CD4-positive, alpha-beta T cell (primary cell): ENCODE measurements at regions not wholly inside any gene's neighbourhood (a gene's known extent, or its start where the extent isn't known, plus 50 kb on each side); places are given as distances from the start of the nearest gene placed in this dataset.

ENCODE experiments used
- ATAC-seq: fragments of 200-7000 bp; cut with Tn5 transposase; one replicate; pipeline ENCODE4 v1.10.0; 2022; ENCODE audit warnings: mild to moderate bottlenecking; ENCODE audit not compliant: poor library complexity
- CTCF ChIA-PET: fragments of 350-600 bp; sonication (Branson Sonifier 250); formaldehyde crosslinking; loops from one replicate; lab custom pipeline; 2021; ENCODE audit warnings: antibody characterized with exemption, inconsistent platforms; lab: Charles Lee
- POLR2A ChIA-PET: fragments of 350-600 bp; sonication (Branson Sonifier 250); formaldehyde crosslinking; loops from one replicate; lab custom pipeline; 2021; ENCODE audit warnings: antibody characterized with exemption, inconsistent platforms; lab: Charles Lee
- DNase-seq, 14 experiments: peaks; one replicate each; pipeline ENCODE4 v3.0.0-alpha.2; 2013 to 2020; ENCODE audit warnings: mixed read lengths in 2 of 14
- H3K27ac ChIP-seq, 2 donors: one replicate each; pipeline versions ENCODE4 v1.5.1 to v1.7.0; 2013; ENCODE audit warnings: low read length in 2 of 2, low read depth in 1 of 2, mild to moderate bottlenecking in 1 of 2
- H3K27me3 ChIP-seq, 2 experiments: 1 replicate in 1 of 2; 2 replicates in 1 of 2; pipeline versions ENCODE4 v1.6.1 to v1.7.0; 2013; ENCODE audit warnings: low read length in 2 of 2, control low read depth in 1 of 2, mild to moderate bottlenecking in 1 of 2, moderate library complexity in 1 of 2; ENCODE audit not compliant: insufficient read depth in 2 of 2, control insufficient read depth in 1 of 2
- H3K36me3 ChIP-seq: one replicate; pipeline ENCODE4 v1.6.1; 2013; ENCODE audit warnings: low read length, control low read depth; ENCODE audit not compliant: insufficient read depth
- H3K4me1 ChIP-seq: one replicate; pipeline ENCODE4 v1.6.1; 2013; ENCODE audit warnings: low read length, control low read depth; ENCODE audit not compliant: insufficient read depth
- H3K4me3 ChIP-seq: one replicate; pipeline ENCODE4 v1.5.1; 2013; ENCODE audit warnings: mild to moderate bottlenecking, low read length, moderate library complexity
- H3K9me3 ChIP-seq, 2 experiments: 1 replicate in 1 of 2; 2 replicates in 1 of 2; pipeline versions ENCODE4 v1.6.1 to v1.7.0; 2013; ENCODE audit warnings: low read length in 2 of 2, mild to moderate bottlenecking in 2 of 2, control low read depth in 1 of 2, moderate library complexity in 1 of 2; ENCODE audit not compliant: control insufficient read depth in 1 of 2, insufficient read depth in 1 of 2
- H3K27ac Mint-ChIP-seq: one replicate; pipeline ENCODE4 v1.8.0; 2020; ENCODE audit warnings: mixed read lengths
- H3K27me3 Mint-ChIP-seq: one replicate; pipeline ENCODE4 v1.8.0; 2021; ENCODE audit warnings: mixed read lengths
- H3K36me3 Mint-ChIP-seq: one replicate; pipeline ENCODE4 v1.8.0; 2021; ENCODE audit warnings: low read depth, mixed read lengths
- H3K4me1 Mint-ChIP-seq: one replicate; pipeline ENCODE4 v1.8.0; 2021; ENCODE audit warnings: low read depth, mixed read lengths
- H3K4me3 Mint-ChIP-seq: one replicate; pipeline ENCODE4 v1.8.0; 2020; ENCODE audit warnings: mild to moderate bottlenecking, mixed read lengths
- H3K9me3 Mint-ChIP-seq: one replicate; pipeline ENCODE4 v1.8.0; 2020; ENCODE audit warnings: mixed read lengths
- CTCF ChIP-seq: fragments of 200-600 bp; IDR thresholded peaks from one replicate; pipeline ENCODE4 v1.8.0; 2022; ENCODE audit warnings: antibody characterized with exemption, mild to moderate bottlenecking
- intact Hi-C, 2 experiments: fragments of 100-400 bp; cut with DNase I in 1 of 2; cut with micrococcal nuclease in 1 of 2; formaldehyde crosslinking; loops; one replicate each; pipeline versions ENCODE4 v1.15.1 to v1.9.0; 2023 to 2025; cut with DNase I, micrococcal nuclease

GRCh38 chrX:7228226-7228625 lies 80.3 kb upstream of the PUDP start:
- TF ChIP-seq CTCF: no peak
- intact Hi-C loops: no loop called here
- H3K27ac Mint-ChIP-seq: no peak overlapping the region
- no peaks in the 10 kb centered on the region for H3K36me3 ChIP-seq
- no peaks in the 10 kb centered on the region for H3K4me1 ChIP-seq
- ATAC-seq: no peak
- CTCF ChIA-PET: no interaction called here
- no peak overlapping the region for H3K4me3 Mint-ChIP-seq
- no peak overlapping the region for H3K4me3 ChIP-seq
- no peaks in the 10 kb centered on the region for H3K9me3 Mint-ChIP-seq
- no peaks in the 10 kb centered on the region for H3K27me3 Mint-ChIP-seq
- no peak for DNase-seq
- no peaks in the 10 kb centered on the region for H3K36me3 Mint-ChIP-seq
- H3K4me1 Mint-ChIP-seq: no peaks in the 10 kb centered on the region
- no peak overlapping the region for H3K27ac ChIP-seq
- no peaks in the 10 kb centered on the region for H3K9me3 ChIP-seq
- POLR2A ChIA-PET: no interaction called here
- no peaks in the 10 kb centered on the region for H3K27me3 ChIP-seq

GRCh38 chrX:7225338-7225737 lies 77.4 kb upstream of the PUDP start:
- TF ChIP-seq CTCF: no peak

GRCh38 chrX:7223271-7223670 lies 75.3 kb upstream of the PUDP start:
- Mint-ChIP-seq H3K4me3 (no peak overlapping the region), H3K36me3 (no peaks in the 10 kb centered on the region), H3K4me1 (no peaks in the 10 kb centered on the region), H3K27ac (no peak overlapping the region), H3K9me3 (no peaks in the 10 kb centered on the region), H3K27me3 (no peaks in the 10 kb centered on the region)
- ChIA-PET POLR2A (no interaction called here), CTCF (no interaction called here)
- no peak overlapping the region for H3K4me3 ChIP-seq
- no peaks in the 10 kb centered on the region for H3K36me3 ChIP-seq
- H3K27ac ChIP-seq: no peak overlapping the region
- ATAC-seq (no peak), DNase-seq (no peak)
- H3K27me3 ChIP-seq: no peaks in the 10 kb centered on the region
- no peaks in the 10 kb centered on the region for H3K4me1 ChIP-seq
- H3K9me3 ChIP-seq: no peaks in the 10 kb centered on the region
- intact Hi-C loops: no loop called here
- TF ChIP-seq CTCF: no peak

More at GRCh38 chrX:7225338-7225737, 77.4 kb upstream of the PUDP start:
- intact Hi-C loops: no loop called here
- no peaks in the 10 kb centered on the region for H3K4me1 ChIP-seq
- H3K27ac ChIP-seq: no peak overlapping the region
- no peaks in the 10 kb centered on the region for H3K36me3 ChIP-seq
- H3K9me3 Mint-ChIP-seq: no peaks in the 10 kb centered on the region
- H3K9me3 ChIP-seq: no peaks in the 10 kb centered on the region
- H3K4me3 Mint-ChIP-seq: no peak overlapping the region
- ChIA-PET POLR2A (no interaction called here), CTCF (no interaction called here)
- H3K4me1 Mint-ChIP-seq: no peaks in the 10 kb centered on the region
- H3K36me3 Mint-ChIP-seq: no peaks in the 10 kb centered on the region
- no peaks in the 10 kb centered on the region for H3K27me3 Mint-ChIP-seq
- no peaks in the 10 kb centered on the region for H3K27me3 ChIP-seq
- ATAC-seq (no peak), DNase-seq (no peak)
- H3K4me3 ChIP-seq: no peak overlapping the region
- H3K27ac Mint-ChIP-seq: no peak overlapping the region
